ENCODE measurements at regions not wholly inside any gene's neighbourhood (a gene's known extent, or its start where the extent isn't known, plus 50 kb on each side); places are given as distances from the start of the nearest gene placed in this dataset.
"Not testable (repeated sequence)": the region's sequence is repeated elsewhere in the genome, so short reads cannot be mapped to it uniquely, and the experiment has no call there.

DNA sequence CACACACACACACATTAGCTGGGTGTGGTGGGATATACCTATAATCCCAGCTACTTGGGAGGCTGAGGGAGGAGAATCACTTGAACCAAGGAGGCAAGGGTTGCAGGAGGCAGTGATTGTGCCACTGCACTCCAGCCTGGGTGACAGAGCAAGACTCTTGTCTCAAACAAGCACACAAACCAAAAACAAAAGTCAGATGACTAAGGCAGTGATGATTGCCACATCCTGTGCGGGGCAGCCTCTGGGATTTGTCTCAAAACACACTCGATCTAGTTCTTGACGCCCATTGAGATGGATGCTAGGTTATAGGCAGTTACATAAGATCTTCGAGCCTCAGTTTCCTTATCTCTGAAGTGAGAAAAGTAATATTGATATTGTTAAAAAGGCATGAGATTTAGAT is 57.8 kb upstream of the NBPF8 start:
- H3K9me3 Mint-ChIP-seq (ENCODE audit: low read depth, unreplicated experiment); H3K27ac Mint-ChIP-seq (ENCODE audit: unreplicated experiment); H3K4me3 Mint-ChIP-seq (ENCODE audit: low read depth, unreplicated experiment); H3K36me3 Mint-ChIP-seq (ENCODE audit: insufficient read depth, unreplicated experiment); CTCF ChIA-PET; intact Hi-C loops (cut with micrococcal nuclease; ENCODE audit: unreplicated experiment); BruUV-seq (replicated peaks); H3K27me3 Mint-ChIP-seq (ENCODE audit: unreplicated experiment); DNase-seq; H3K4me1 Mint-ChIP-seq (ENCODE audit: low read depth, unreplicated experiment): not testable (repeated sequence)

- H3K27ac Mint-ChIP-seq (ENCODE audit: unreplicated experiment); H3K4me3 Mint-ChIP-seq (ENCODE audit: low read depth, unreplicated experiment); H3K27me3 Mint-ChIP-seq (ENCODE audit: unreplicated experiment); H3K9me3 Mint-ChIP-seq (ENCODE audit: low read depth, unreplicated experiment); CTCF ChIA-PET; H3K36me3 Mint-ChIP-seq (ENCODE audit: insufficient read depth, unreplicated experiment); intact Hi-C loops (cut with micrococcal nuclease; ENCODE audit: unreplicated experiment); BruUV-seq (replicated peaks); H3K4me1 Mint-ChIP-seq (ENCODE audit: low read depth, unreplicated experiment): not testable (repeated sequence)
- peak; percentile 44 for DNase-seq
Observed at GRCh38 chr1:120356170-120356569, 58.7 kb upstream of the NBPF8 start.

- Mint-ChIP-seq H3K4me3 (ENCODE audit: low read depth, unreplicated experiment) (peak overlapping the region; percentile 71), H3K27ac (ENCODE audit: unreplicated experiment) (peak overlapping the region; percentile 87)
- peak; percentile 38 for DNase-seq
- BruUV-seq (replicated peaks); H3K36me3 Mint-ChIP-seq (ENCODE audit: insufficient read depth, unreplicated experiment); H3K27me3 Mint-ChIP-seq (ENCODE audit: unreplicated experiment); intact Hi-C loops (cut with micrococcal nuclease; ENCODE audit: unreplicated experiment); CTCF ChIA-PET; H3K9me3 Mint-ChIP-seq (ENCODE audit: low read depth, unreplicated experiment); H3K4me1 Mint-ChIP-seq (ENCODE audit: low read depth, unreplicated experiment): not testable (repeated sequence)
Observed at GRCh38 chr1:120354618-120355184, 60.1 kb upstream of the NBPF8 start.

DNA sequence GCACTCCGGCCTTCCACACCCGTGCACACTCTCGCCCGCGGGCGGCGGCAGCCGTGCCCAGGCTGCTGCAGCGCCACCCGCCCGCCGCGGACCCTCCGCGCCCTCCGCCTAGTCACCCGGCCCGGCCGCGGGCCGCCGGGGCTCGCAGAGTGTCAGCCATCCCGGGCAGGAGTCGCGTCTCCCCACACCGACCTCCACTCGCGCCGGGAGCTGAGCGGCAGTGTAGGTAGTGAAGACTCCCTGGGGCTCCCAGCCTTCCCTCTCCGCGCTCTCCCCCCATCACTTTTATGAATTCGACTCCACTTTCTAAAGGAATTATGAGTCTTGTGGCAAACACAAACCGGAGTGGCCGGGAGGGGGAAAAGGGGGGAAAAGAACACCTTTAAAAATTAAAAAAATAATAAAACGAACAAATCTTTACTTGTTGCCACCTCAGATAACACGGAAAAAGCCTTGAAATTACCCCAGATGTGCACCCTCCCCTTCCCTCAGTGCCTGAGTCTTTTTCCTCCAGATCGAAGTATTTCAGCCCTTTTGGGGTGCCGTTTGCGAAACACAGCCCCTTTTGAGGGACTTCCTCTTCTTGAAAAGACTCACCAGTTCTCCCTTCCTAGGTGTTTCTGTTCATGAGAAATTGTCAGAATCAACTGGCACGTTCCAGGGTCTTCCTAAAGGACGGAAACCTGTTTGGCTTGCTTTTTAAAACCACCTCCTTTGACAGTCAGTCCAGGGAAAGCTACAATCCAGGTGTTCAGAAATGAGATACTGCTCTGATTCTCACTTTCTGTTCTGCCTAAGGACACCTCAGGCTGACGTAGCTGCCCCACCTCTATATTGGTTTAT is 72.4 kb upstream of the NBPF8 start:
- H3K4me3 Mint-ChIP-seq (ENCODE audit: low read depth, unreplicated experiment), result peak overlapping the region; percentile 59
- CTCF ChIA-PET; BruUV-seq (replicated peaks); H3K27ac Mint-ChIP-seq (ENCODE audit: unreplicated experiment); H3K4me1 Mint-ChIP-seq (ENCODE audit: low read depth, unreplicated experiment); H3K27me3 Mint-ChIP-seq (ENCODE audit: unreplicated experiment); H3K9me3 Mint-ChIP-seq (ENCODE audit: low read depth, unreplicated experiment); H3K36me3 Mint-ChIP-seq (ENCODE audit: insufficient read depth, unreplicated experiment); intact Hi-C loops (cut with micrococcal nuclease; ENCODE audit: unreplicated experiment): not testable (repeated sequence)
- DNase-seq, result peak; percentile 0

GRCh38 chr1:120341756-120342155 is 73.1 kb upstream of the NBPF8 start:
- BruUV-seq (replicated peaks), result TSS peak; percentile 84

DNA sequence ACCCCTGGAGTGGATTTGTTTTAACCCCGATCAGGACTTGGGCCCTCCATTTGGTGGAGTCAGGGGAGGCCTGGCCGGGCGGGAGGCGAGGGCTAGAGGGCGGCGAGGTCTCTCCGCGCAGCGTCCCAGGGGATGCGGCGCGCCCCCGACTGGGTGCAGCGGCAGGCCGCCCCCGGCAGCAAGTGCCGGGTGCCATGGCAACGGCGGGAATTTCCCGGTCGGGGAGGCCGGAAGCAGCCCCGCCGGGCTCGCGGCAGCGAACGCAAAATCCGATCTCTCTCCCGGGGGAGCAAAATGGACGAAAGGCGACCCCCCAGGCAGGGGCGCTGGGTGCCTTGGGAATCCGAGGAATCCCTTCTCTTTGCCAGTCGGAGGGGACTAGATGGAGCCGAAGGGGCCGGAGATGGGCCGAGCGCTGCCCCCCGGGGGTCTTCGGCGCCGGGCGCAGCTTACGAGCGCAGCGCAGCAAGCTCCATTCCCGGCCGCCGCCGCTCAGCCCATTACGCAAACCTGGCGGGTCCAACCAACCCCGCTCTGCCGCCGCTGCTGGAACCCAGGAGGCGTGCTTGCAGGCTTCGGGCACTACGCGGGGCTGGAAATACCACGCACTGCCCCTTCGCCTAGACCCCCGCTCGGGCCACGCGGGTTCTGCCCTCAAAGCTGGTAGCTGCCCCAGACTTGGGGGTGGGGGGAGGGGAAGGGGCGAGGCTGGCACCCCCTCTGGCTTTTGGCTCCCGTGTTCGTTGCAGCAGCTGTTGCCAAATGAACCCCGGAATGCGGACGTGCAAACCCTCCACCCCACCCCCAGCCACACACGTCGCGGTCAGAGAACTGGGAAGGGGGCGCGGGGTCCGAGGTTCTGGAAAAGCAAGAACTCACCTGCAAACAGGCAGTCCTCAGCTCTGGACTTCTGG is 73.7 kb upstream of the NBPF8 start:
- H3K36me3 Mint-ChIP-seq (ENCODE audit: insufficient read depth, unreplicated experiment); intact Hi-C loops (cut with micrococcal nuclease; ENCODE audit: unreplicated experiment); H3K27ac Mint-ChIP-seq (ENCODE audit: unreplicated experiment); H3K27me3 Mint-ChIP-seq (ENCODE audit: unreplicated experiment); H3K4me1 Mint-ChIP-seq (ENCODE audit: low read depth, unreplicated experiment); CTCF ChIA-PET; BruUV-seq (replicated peaks); H3K9me3 Mint-ChIP-seq (ENCODE audit: low read depth, unreplicated experiment): not testable (repeated sequence)
- peak overlapping the region; percentile 59 for H3K4me3 Mint-ChIP-seq (ENCODE audit: low read depth, unreplicated experiment)
- DNase-seq, result peak; percentile 27

More at GRCh38 chr1:120341756-120342155, 73.1 kb upstream of the NBPF8 start:
- H3K27me3 Mint-ChIP-seq (ENCODE audit: unreplicated experiment); CTCF ChIA-PET; intact Hi-C loops (cut with micrococcal nuclease; ENCODE audit: unreplicated experiment); H3K4me1 Mint-ChIP-seq (ENCODE audit: low read depth, unreplicated experiment); H3K27ac Mint-ChIP-seq (ENCODE audit: unreplicated experiment); H3K36me3 Mint-ChIP-seq (ENCODE audit: insufficient read depth, unreplicated experiment); DNase-seq; H3K9me3 Mint-ChIP-seq (ENCODE audit: low read depth, unreplicated experiment): not testable (repeated sequence)
- peak overlapping the region; percentile 59 for H3K4me3 Mint-ChIP-seq (ENCODE audit: low read depth, unreplicated experiment)

GRCh38 chr1:120315738-120316137 is 99.1 kb upstream of the NBPF8 start:
- H3K27me3 Mint-ChIP-seq (ENCODE audit: unreplicated experiment); CTCF ChIA-PET; H3K4me3 Mint-ChIP-seq (ENCODE audit: low read depth, unreplicated experiment); H3K4me1 Mint-ChIP-seq (ENCODE audit: low read depth, unreplicated experiment); BruUV-seq (replicated peaks); H3K9me3 Mint-ChIP-seq (ENCODE audit: low read depth, unreplicated experiment); H3K27ac Mint-ChIP-seq (ENCODE audit: unreplicated experiment); intact Hi-C loops (cut with micrococcal nuclease; ENCODE audit: unreplicated experiment); H3K36me3 Mint-ChIP-seq (ENCODE audit: insufficient read depth, unreplicated experiment); DNase-seq: not testable (repeated sequence)

DNA sequence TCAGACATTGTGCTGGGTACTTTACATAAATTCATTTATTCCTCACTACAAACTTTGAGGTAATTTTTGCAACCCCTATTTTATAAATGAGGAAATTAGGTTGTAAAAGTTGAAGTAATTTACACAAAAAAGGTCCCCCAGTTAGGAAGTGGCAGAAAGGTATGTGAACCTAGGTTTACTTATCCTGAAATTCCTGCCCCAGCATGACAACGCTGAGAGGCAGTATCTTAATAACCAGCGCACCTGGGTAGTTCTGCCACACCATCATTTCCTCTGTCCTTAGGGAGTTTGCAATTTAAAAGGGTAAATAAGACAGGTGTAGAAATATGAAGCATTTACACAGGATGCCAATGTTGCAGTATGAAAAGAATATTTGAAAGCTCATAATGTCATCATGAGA is 102.9 kb upstream of the NBPF8 start:
- H3K4me3 Mint-ChIP-seq (ENCODE audit: low read depth, unreplicated experiment); intact Hi-C loops (cut with micrococcal nuclease; ENCODE audit: unreplicated experiment); DNase-seq; CTCF ChIA-PET; H3K4me1 Mint-ChIP-seq (ENCODE audit: low read depth, unreplicated experiment); H3K36me3 Mint-ChIP-seq (ENCODE audit: insufficient read depth, unreplicated experiment); H3K27me3 Mint-ChIP-seq (ENCODE audit: unreplicated experiment); H3K27ac Mint-ChIP-seq (ENCODE audit: unreplicated experiment); H3K9me3 Mint-ChIP-seq (ENCODE audit: low read depth, unreplicated experiment); BruUV-seq (replicated peaks): not testable (repeated sequence)

GRCh38 chr1:120308940-120309578 is 105.8 kb upstream of the NBPF8 start:
- BruUV-seq (replicated peaks); H3K27ac Mint-ChIP-seq (ENCODE audit: unreplicated experiment); H3K9me3 Mint-ChIP-seq (ENCODE audit: low read depth, unreplicated experiment); H3K36me3 Mint-ChIP-seq (ENCODE audit: insufficient read depth, unreplicated experiment); H3K4me3 Mint-ChIP-seq (ENCODE audit: low read depth, unreplicated experiment); CTCF ChIA-PET; DNase-seq; intact Hi-C loops (cut with micrococcal nuclease; ENCODE audit: unreplicated experiment); H3K27me3 Mint-ChIP-seq (ENCODE audit: unreplicated experiment); H3K4me1 Mint-ChIP-seq (ENCODE audit: low read depth, unreplicated experiment): not testable (repeated sequence)
